ENCODE measurements at regions not wholly inside any gene's neighbourhood (a gene's known extent, or its start where the extent isn't known, plus 50 kb on each side); places are given as distances from the start of the nearest gene placed in this dataset.

GRCh38 chr7:47684728-47685127 is 102.8 kb upstream of the TNS3 start:
- Mint-ChIP-seq H3K27me3 (ENCODE audit: insufficient read depth, unreplicated experiment) (no peaks in the 10 kb centered on the region), H3K4me3 (ENCODE audit: unreplicated experiment) (no peak overlapping the region), H3K36me3 (ENCODE audit: insufficient read depth, unreplicated experiment) (peaks cover 5% of the 10 kb centered on the region), H3K27ac (ENCODE audit: unreplicated experiment) (no peak overlapping the region), H3K4me1 (ENCODE audit: low read depth, unreplicated experiment) (peaks cover 44% of the 10 kb centered on the region), H3K9me3 (ENCODE audit: unreplicated experiment) (no peaks in the 10 kb centered on the region)
- no peaks in the 10 kb centered on the region for H3K9me3 ChIP-seq
- ChIA-PET POLR2A (no interaction called here), CTCF (no interaction called here)
- no peak for DNase-seq
- intact Hi-C loops (cut with micrococcal nuclease; ENCODE audit: unreplicated experiment) = no loop called here
- no peaks in the 10 kb centered on the region for H3K27me3 ChIP-seq (replicated peaks; ENCODE audit: control insufficient read depth, insufficient read depth, low read length)
- H3K4me3 ChIP-seq (ENCODE audit: low read depth, low read length) = no peak overlapping the region
- no peak for TF ChIP-seq CTCF (IDR thresholded peaks at IDR 0.05; ENCODE audit: insufficient read depth in 1 of 2, low read depth in 1 of 2, low read length in 1 of 2, severe bottlenecking in 1 of 2, unreplicated experiment in 1 of 2)
- no peaks in the 10 kb centered on the region for H3K36me3 ChIP-seq (ENCODE audit: control insufficient read depth, insufficient read depth, low read length)
- H3K4me1 ChIP-seq = peaks cover 26% of the 10 kb centered on the region
- no TSS peak for BruUV-seq (replicated peaks)

- no peaks in the 10 kb centered on the region for H3K9me3 Mint-ChIP-seq (ENCODE audit: unreplicated experiment)
- ChIA-PET POLR2A (no interaction called here), CTCF (no interaction called here)
- peaks cover 41% of the 10 kb centered on the region for H3K4me1 Mint-ChIP-seq (ENCODE audit: low read depth, unreplicated experiment)
- H3K27me3 ChIP-seq (replicated peaks; ENCODE audit: control insufficient read depth, insufficient read depth, low read length) = no peaks in the 10 kb centered on the region
- no peak for TF ChIP-seq CTCF (IDR thresholded peaks at IDR 0.05; ENCODE audit: insufficient read depth in 1 of 2, low read depth in 1 of 2, low read length in 1 of 2, severe bottlenecking in 1 of 2, unreplicated experiment in 1 of 2)
- intact Hi-C loops (cut with micrococcal nuclease; ENCODE audit: unreplicated experiment) = no loop called here
- H3K36me3 Mint-ChIP-seq (ENCODE audit: insufficient read depth, unreplicated experiment) = peaks cover 5% of the 10 kb centered on the region
- H3K4me3 ChIP-seq (ENCODE audit: low read depth, low read length) = no peak overlapping the region
- H3K9me3 ChIP-seq = no peaks in the 10 kb centered on the region; the same call in 1 of the 2 replicates
- DNase-seq = no peak
- no peaks in the 10 kb centered on the region for H3K36me3 ChIP-seq (ENCODE audit: control insufficient read depth, insufficient read depth, low read length)
- no peaks in the 10 kb centered on the region for H3K27me3 Mint-ChIP-seq (ENCODE audit: insufficient read depth, unreplicated experiment)
- no peak overlapping the region for H3K27ac Mint-ChIP-seq (ENCODE audit: unreplicated experiment)
- peaks cover 27% of the 10 kb centered on the region for H3K4me1 ChIP-seq
- H3K4me3 Mint-ChIP-seq (ENCODE audit: unreplicated experiment) = no peak overlapping the region
- no TSS peak for BruUV-seq (replicated peaks)
These were observed 101.6 kb upstream of the TNS3 start for GRCh38 chr7:47683485-47683898.

GRCh38 chr7:47682874-47683273 is 101.0 kb upstream of the TNS3 start:
- peaks cover 5% of the 10 kb centered on the region for H3K36me3 Mint-ChIP-seq (ENCODE audit: insufficient read depth, unreplicated experiment)
- H3K27ac Mint-ChIP-seq (ENCODE audit: unreplicated experiment) = no peak overlapping the region
- peaks cover 39% of the 10 kb centered on the region for H3K4me1 Mint-ChIP-seq (ENCODE audit: low read depth, unreplicated experiment)
- DNase-seq = no peak
- H3K9me3 ChIP-seq = peaks cover 2% of the 10 kb centered on the region; the same call in 1 of the 2 replicates
- no TSS peak for BruUV-seq (replicated peaks)
- POLR2A ChIA-PET = no interaction called here
- no peak overlapping the region for H3K4me3 Mint-ChIP-seq (ENCODE audit: unreplicated experiment)
- H3K9me3 Mint-ChIP-seq (ENCODE audit: unreplicated experiment) = no peaks in the 10 kb centered on the region
- H3K36me3 ChIP-seq (ENCODE audit: control insufficient read depth, insufficient read depth, low read length) = no peaks in the 10 kb centered on the region
- H3K27me3 Mint-ChIP-seq (ENCODE audit: insufficient read depth, unreplicated experiment) = no peaks in the 10 kb centered on the region
- intact Hi-C loops (cut with micrococcal nuclease; ENCODE audit: unreplicated experiment) = no loop called here
- H3K27me3 ChIP-seq (replicated peaks; ENCODE audit: control insufficient read depth, insufficient read depth, low read length) = no peaks in the 10 kb centered on the region
- no peak for TF ChIP-seq CTCF (IDR thresholded peaks at IDR 0.05; ENCODE audit: insufficient read depth in 1 of 2, low read depth in 1 of 2, low read length in 1 of 2, severe bottlenecking in 1 of 2, unreplicated experiment in 1 of 2)
- H3K4me1 ChIP-seq = peaks cover 28% of the 10 kb centered on the region
- CTCF ChIA-PET = no interaction called here
- no peak overlapping the region for H3K4me3 ChIP-seq (ENCODE audit: low read depth, low read length)
